Kasumi-1 (cell line): ENCODE measurements at regions not wholly inside any gene's neighbourhood (a gene's known extent, or its start where the extent isn't known, plus 50 kb on each side); places are given as distances from the start of the nearest gene placed in this dataset.
"Not testable (repeated sequence)": the region's sequence is repeated elsewhere in the genome, so short reads cannot be mapped to it uniquely, and the experiment has no call there.

ENCODE experiments used
- DNase-seq, 2 experiments: peaks; one replicate each; lab custom pipeline; 2025; lab: John Stamatoyannopoulos, UW

- not testable (repeated sequence) for DNase-seq
Measured at GRCh38 chr4:64727391-64727790, 318.1 kb upstream of the TECRL start.

GRCh38 chr4:64724689-64725088, 315.4 kb upstream of the TECRL start:
- DNase-seq: no peak

- DNase-seq: no peak
Measured at GRCh38 chr4:64721106-64721505, 311.9 kb upstream of the TECRL start.

GRCh38 chr4:64718091-64718490, 308.8 kb upstream of the TECRL start:
- no peak for DNase-seq

GRCh38 chr4:64715741-64716140, 306.5 kb upstream of the TECRL start:
- DNase-seq: no peak

GRCh38 chr4:64713256-64713840, 304.1 kb upstream of the TECRL start:
- DNase-seq: peak; percentile 45 to 65

- DNase-seq: no peak
Measured at GRCh38 chr4:64712590-64712989, 303.3 kb upstream of the TECRL start.

- no peak for DNase-seq
Measured at GRCh38 chr4:64705989-64706388, 296.7 kb upstream of the TECRL start.

GRCh38 chr4:64698171-64698570, 288.9 kb upstream of the TECRL start:
- DNase-seq: no peak

- DNase-seq: no peak
Measured at GRCh38 chr4:64682946-64683345, 273.7 kb upstream of the TECRL start.

GRCh38 chr4:64682481-64682880, 273.2 kb upstream of the TECRL start:
- no peak for DNase-seq

GRCh38 chr4:64673121-64673520, 263.9 kb upstream of the TECRL start:
- not testable (repeated sequence) for DNase-seq

- no peak for DNase-seq
Measured at GRCh38 chr4:64670647-64671046, 261.4 kb upstream of the TECRL start.

GRCh38 chr4:64643841-64644240, 234.6 kb upstream of the TECRL start:
- no peak for DNase-seq

- no peak for DNase-seq
Measured at GRCh38 chr4:64642936-64643335, 233.7 kb upstream of the TECRL start.

- DNase-seq: not testable (repeated sequence)
Measured at GRCh38 chr4:64640402-64640801, 231.2 kb upstream of the TECRL start.

- no peak for DNase-seq
Measured at GRCh38 chr4:64625438-64625837, 216.2 kb upstream of the TECRL start.

- DNase-seq: peak; percentile 47 to 48
Measured at GRCh38 chr4:64617800-64618199, 208.6 kb upstream of the TECRL start.

- DNase-seq: no peak
Measured at GRCh38 chr4:64614276-64614675, 205.0 kb upstream of the TECRL start.

GRCh38 chr4:64613046-64613445, 203.8 kb upstream of the TECRL start:
- DNase-seq: no peak

- DNase-seq: no peak
Measured at GRCh38 chr4:64598066-64598465, 188.8 kb upstream of the TECRL start.

- DNase-seq: no peak
Measured at GRCh38 chr4:64594723-64595122, 185.5 kb upstream of the TECRL start.

- DNase-seq: no peak
Measured at GRCh38 chr4:64588507-64588906, 179.3 kb upstream of the TECRL start.

- peak; percentile 73 to 80 for DNase-seq
Measured at GRCh38 chr4:64584981-64585557, 175.8 kb upstream of the TECRL start.
